Activated naive CD4-positive, alpha-beta T cell treated with anti-CD3 and anti-CD28 coated beads, Interleukin-2, amount 10 ng/mL, durations not matched to agents 7 days and 5 days (primary cell): ENCODE measurements at regions not wholly inside any gene's neighbourhood (a gene's known extent, or its start where the extent isn't known, plus 50 kb on each side); places are given as distances from the start of the nearest gene placed in this dataset.

Source experiments
- CTCF ChIA-PET: fragments of 350-600 bp; sonication (Branson Sonifier 250); formaldehyde crosslinking; loops from one replicate; lab custom pipeline; 2021; ENCODE audit warnings: antibody characterized with exemption; lab: Charles Lee
- DNase-seq: peaks from one replicate; pipeline ENCODE4 v3.0.0-alpha.2; 2020
- H3K27ac Mint-ChIP-seq: one replicate; pipeline ENCODE4 v1.8.0; 2021; ENCODE audit warnings: mild to moderate bottlenecking, moderate library complexity, mixed read lengths
- H3K27me3 Mint-ChIP-seq: one replicate; pipeline ENCODE4 v1.8.0; 2021; ENCODE audit warnings: mild to moderate bottlenecking, mixed read lengths
- H3K36me3 Mint-ChIP-seq: one replicate; pipeline ENCODE4 v1.8.0; 2021; ENCODE audit warnings: mixed read lengths
- H3K4me1 Mint-ChIP-seq: one replicate; pipeline ENCODE4 v1.8.0; 2021; ENCODE audit warnings: mixed read lengths
- H3K4me3 Mint-ChIP-seq: one replicate; pipeline ENCODE4 v1.8.0; 2021; ENCODE audit warnings: mild to moderate bottlenecking, moderate library complexity, mixed read lengths
- H3K9me3 Mint-ChIP-seq: one replicate; pipeline ENCODE4 v1.8.0; 2021; ENCODE audit warnings: mixed read lengths

DNA sequence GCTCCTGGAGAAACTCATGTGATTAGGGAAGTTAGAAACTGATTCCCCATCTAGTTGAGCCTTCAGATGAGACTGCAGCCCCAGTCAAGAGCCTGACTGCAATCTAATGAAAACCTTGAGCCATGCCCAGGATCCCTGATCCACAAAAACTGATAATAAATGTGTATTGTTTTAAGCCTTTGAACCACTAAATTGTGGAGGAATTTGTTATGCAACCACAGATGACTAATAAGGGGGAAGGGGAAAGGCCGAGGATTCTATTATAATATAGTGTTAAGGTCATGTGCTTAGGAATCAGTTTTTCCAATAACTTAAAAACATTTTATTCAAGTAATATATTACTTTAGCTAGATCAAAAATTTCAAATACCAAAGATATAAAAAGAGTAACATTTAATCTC is 52.8 kb upstream of the USP25 start:
- no peak overlapping the region for H3K27ac Mint-ChIP-seq
- no peaks in the 10 kb centered on the region for H3K27me3 Mint-ChIP-seq
- no peak for DNase-seq
- H3K4me1 Mint-ChIP-seq: peaks cover 2% of the 10 kb centered on the region
- no peaks in the 10 kb centered on the region for H3K36me3 Mint-ChIP-seq
- H3K4me3 Mint-ChIP-seq: no peak overlapping the region
- no peaks in the 10 kb centered on the region for H3K9me3 Mint-ChIP-seq
- CTCF ChIA-PET: no interaction called here

DNA sequence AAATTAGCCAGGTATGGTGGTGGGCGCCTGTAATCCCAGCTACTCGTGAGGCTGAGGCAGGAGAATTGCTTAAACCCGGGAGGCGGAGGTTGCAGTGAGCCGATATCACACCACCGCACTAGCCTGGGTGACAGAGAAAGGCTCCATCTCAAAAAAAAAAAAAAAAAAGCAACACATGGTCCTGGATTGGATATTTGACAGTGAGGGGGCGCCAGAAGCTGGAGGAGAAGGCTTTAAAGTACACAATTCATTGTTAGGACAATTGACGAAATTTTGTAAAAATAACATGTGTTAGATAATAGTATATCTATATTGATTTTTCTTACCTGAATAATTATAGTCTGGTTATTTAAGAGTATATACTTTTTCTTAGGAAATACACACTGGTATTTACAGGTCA is 50.2 kb upstream of the USP25 start:
- CTCF ChIA-PET: no interaction called here
- Mint-ChIP-seq H3K9me3 (no peaks in the 10 kb centered on the region), H3K36me3 (no peaks in the 10 kb centered on the region), H3K4me1 (peaks cover 8% of the 10 kb centered on the region), H3K27ac (no peak overlapping the region), H3K4me3 (no peak overlapping the region), H3K27me3 (no peaks in the 10 kb centered on the region)
- DNase-seq: peak; percentile 22
